GM12864 (cell line): ENCODE measurements at regions not wholly inside any gene's neighbourhood (a gene's known extent, or its start where the extent isn't known, plus 50 kb on each side); places are given as distances from the start of the nearest gene placed in this dataset.
A peak's percentile ranks its signal among the peaks of the same experiment; 100 is the strongest.
"Not testable (repeated sequence)": the region's sequence is repeated elsewhere in the genome, so short reads cannot be mapped to it uniquely, and the experiment has no call there.

Experiments
- DNase-seq: peaks from one replicate; pipeline ENCODE4 v3.0.0-alpha.2; 2011; ENCODE audit warnings: low read depth
- H3K4me3 ChIP-seq: 2 replicates; pipeline ENCODE4 v1.5.1; 2011; ENCODE audit warnings: mild to moderate bottlenecking, low read depth, low read length, control low read depth
- CTCF ChIP-seq: IDR thresholded peaks from 2 replicates; pipeline ENCODE4 v1.5.1; 2011; ENCODE audit warnings: low read depth, mild to moderate bottlenecking, moderate library complexity, low read length, control low read depth, inconsistent platforms; ENCODE audit errors: missing control alignments

DNA sequence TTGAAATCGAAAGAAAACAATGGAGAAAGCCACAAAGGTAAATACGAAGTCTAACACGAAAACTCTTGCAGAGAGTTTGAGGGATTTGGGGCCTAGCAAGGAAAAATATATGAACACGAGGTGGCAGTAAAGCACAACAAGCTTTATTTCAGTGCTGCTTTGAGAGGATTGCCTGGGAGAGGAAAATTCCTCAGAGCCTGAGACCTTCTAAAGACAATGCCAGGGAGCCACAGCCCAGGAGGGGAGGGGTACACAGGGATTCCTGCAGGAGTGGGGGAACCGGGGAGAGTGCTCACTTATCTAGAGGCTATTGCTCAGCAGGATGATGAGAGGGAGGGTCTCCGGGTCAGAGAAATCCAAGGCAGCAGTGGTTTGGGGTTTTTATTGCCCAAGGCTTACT, 134.9 kb upstream of the ADCY2 start:
- no peak for DNase-seq
- H3K4me3 ChIP-seq, result no peak overlapping the region
- TF ChIP-seq CTCF, result peak; percentile 48

DNA sequence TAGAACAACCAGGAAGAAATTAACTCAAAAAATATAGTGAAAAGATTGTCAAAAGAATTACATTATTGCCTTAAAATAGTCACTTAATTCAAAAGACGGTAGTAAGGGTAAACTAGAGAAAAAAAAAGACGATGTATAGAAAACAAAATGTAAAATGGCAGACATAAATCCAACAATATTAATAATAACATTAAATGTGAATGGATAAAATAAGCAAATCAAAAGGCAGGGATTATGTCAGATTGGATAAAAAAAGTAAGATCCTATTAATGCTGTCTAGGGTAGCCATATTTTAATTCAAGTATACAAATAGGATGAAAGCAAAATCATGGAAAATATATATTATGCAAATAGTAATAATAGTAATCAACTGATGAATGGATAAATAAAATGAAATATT, 134.0 kb upstream of the ADCY2 start:
- TF ChIP-seq CTCF, result no peak
- DNase-seq, result no peak
- no peak overlapping the region for H3K4me3 ChIP-seq

DNA sequence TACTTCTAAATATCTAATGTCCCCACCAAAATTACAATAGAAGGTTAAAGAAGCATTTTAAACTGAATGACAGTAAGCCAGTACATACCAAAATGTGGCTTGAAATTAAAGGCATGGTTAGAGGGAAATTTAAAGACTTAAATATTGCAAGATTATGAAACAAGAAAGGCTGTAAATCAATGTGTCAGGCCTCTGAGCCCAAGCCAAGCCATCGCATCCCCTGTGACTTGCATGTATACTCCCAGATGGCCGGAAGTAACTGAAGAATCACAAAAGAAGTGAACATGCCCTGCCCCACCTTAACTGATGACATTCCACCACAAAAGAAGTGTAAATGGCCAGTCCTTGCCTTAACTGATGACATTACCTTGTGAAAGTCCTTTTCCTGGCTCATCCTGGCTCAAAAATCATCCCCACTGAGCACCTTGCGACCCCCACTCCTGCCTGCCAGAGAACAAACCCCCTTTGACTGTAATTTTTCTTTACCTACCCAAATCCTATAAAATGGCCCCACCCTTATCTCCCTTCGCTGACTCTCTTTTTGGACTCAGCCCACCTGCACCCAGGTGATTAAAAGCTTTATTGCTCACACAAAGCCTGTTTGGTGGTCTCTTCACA, 132.4 kb upstream of the ADCY2 start:
- H3K4me3 ChIP-seq, DNase-seq: not testable (repeated sequence)

- H3K4me3 ChIP-seq, DNase-seq: not testable (repeated sequence)
Observed at GRCh38 chr5:7265776-7266175, 130.2 kb upstream of the ADCY2 start.

DNA sequence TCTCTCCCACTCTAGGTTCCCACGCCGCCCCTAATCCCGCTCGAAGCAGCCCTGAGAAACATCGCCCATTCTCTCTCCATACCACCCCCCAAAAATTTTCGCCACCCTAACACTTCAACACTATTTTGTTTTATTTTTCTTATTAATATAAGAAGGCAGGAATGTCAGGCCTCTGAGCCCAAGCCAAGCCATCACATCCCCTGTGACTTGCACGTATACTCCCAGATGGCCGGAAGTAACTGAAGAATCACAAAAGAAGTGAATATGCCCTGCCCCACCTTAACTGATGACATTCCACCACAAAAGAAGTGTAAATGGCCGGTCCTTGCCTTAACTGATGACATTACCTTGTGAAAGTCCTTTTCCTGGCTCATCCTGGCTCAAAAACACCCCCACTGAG, 127.2 kb upstream of the ADCY2 start:
- DNase-seq, H3K4me3 ChIP-seq: not testable (repeated sequence)

DNA sequence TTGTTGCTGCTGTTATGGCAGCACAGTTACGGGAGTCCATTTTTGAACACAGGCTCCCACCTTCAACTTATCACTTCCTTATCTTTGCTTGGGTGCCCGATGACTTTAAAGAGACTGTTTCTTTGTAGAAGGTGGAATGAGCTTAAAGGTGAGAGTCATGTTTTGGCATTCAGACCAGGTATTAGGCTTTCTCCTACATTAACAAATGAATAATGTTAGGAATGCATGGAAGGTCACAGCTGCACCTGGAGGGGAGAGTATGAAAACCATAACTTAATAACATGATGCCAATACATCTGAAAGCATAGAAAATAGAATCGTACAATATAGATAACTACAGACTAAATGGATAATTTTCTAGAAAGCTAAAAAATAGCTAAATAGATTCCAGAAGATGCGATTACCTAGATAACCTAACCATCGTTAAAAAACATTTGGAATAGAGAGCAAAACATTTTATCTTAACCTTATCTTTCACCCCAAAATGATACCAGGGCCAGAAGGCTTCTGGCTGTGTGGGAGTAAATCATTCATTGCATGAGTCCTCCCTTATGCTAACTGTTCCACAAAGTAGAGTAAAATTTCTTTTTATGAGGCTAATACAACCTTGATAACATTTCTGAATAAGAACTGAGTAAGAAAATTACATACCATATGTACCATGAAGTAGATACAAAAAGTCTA, 126.2 kb upstream of the ADCY2 start:
- no peak for DNase-seq
- no peak overlapping the region for H3K4me3 ChIP-seq
- TF ChIP-seq CTCF, result no peak

DNA sequence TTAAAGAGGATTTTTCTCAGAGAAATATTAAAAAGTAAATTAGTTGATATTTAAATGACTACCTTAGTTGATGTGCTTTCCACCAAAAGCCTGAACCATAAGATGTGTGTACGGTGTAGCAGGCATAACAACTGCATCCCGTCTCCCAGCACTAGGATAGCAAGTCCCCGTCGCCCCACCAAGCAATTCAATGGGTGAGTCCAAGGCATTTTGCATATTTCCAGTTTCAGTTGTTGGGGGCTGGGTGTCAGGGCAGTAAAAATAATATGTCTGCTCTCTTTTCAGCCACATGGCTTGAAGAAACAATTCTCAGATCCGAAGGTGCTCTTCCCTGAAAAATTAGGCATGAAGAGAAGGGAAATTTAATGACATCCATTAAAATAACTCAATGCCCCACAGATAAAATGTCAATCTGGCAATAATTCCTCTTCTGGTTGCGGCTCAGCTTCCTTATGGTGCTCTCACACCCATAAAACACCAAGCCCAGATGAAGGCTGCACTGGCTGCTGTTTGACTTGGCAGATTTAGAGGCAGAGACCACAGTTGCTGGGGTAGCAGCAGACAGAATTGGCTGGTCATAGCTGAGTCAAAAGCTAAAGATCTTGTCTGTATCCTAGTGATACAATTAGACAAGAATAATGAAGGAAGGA, 124.4 kb upstream of the ADCY2 start:
- TF ChIP-seq CTCF, result no peak
- no peak for DNase-seq
- H3K4me3 ChIP-seq, result no peak overlapping the region

GRCh38 chr5:7272408-7272965, 123.5 kb upstream of the ADCY2 start:
- DNase-seq, result no peak
- no peak overlapping the region for H3K4me3 ChIP-seq
- TF ChIP-seq CTCF, result no peak
